ENCODE measurements at regions not wholly inside any gene's neighbourhood (a gene's known extent, or its start where the extent isn't known, plus 50 kb on each side); places are given as distances from the start of the nearest gene placed in this dataset.

DNA sequence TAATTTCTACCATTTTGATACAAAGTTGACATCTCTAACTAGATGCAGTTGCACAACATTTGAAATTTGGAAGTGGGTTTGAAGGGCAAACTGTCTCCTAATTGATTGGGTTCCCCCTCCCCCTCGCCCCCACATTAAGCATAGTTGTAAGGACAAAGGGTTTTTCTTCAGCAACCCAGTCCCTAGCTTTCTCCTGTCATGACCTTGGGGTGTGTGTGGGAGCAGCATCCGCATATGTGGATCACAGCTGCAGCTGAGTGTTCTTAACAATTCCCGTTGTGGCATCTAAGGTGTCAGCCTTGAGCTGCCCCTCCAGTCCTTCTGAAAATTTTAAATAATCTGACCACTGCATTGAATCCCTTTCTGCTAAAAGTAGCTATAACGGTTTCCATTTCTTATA lies 141.3 kb upstream of the CDH10 start:
- TF ChIP-seq, protein P1, sequence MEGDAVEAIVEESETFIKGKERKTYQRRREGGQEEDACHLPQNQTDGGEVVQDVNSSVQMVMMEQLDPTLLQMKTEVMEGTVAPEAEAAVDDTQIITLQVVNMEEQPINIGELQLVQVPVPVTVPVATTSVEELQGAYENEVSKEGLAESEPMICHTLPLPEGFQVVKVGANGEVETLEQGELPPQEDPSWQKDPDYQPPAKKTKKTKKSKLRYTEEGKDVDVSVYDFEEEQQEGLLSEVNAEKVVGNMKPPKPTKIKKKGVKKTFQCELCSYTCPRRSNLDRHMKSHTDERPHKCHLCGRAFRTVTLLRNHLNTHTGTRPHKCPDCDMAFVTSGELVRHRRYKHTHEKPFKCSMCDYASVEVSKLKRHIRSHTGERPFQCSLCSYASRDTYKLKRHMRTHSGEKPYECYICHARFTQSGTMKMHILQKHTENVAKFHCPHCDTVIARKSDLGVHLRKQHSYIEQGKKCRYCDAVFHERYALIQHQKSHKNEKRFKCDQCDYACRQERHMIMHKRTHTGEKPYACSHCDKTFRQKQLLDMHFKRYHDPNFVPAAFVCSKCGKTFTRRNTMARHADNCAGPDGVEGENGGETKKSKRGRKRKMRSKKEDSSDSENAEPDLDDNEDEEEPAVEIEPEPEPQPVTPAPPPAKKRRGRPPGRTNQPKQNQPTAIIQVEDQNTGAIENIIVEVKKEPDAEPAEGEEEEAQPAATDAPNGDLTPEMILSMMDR (IDR thresholded peaks at IDR 0.05; ENCODE audit: insufficient read depth, low read length, poor library complexity, severe bottlenecking) = no peak
- no peak for TF ChIP-seq EZH2phosphoT487 (conservative IDR thresholded peaks at IDR 0.05; ENCODE audit: low read length)

Measured in SU-DHL-6 (cell line).